HepG2 (cell line): ENCODE measurements at regions not wholly inside any gene's neighbourhood (a gene's known extent, or its start where the extent isn't known, plus 50 kb on each side); places are given as distances from the start of the nearest gene placed in this dataset.

Experiments
- DMAP1 ChIP-seq: IDR thresholded peaks from 2 replicates; pipeline ENCODE4 v1.6.1; 2016
- ISL2 ChIP-seq: sonication (generic); formaldehyde crosslinking; IDR thresholded peaks from 2 replicates; pipeline ENCODE4 v1.5.0; 2020; ENCODE audit warnings: missing genetic modification reagents
- POLR2G ChIP-seq: fragments of 200-400 bp; formaldehyde crosslinking; IDR thresholded peaks from 2 replicates; pipeline ENCODE4 v1.6.1; 2018; ENCODE audit warnings: mild to moderate bottlenecking, low read depth, low read length, moderate library complexity
- ZNF263 ChIP-seq: sonication (generic); formaldehyde crosslinking; IDR thresholded peaks from 2 replicates; pipeline ENCODE4 v1.4.0; 2020; ENCODE audit warnings: missing genetic modification reagents
- TF ChIP-seq, protein P1 (sequence below): sonication (generic); formaldehyde crosslinking; IDR thresholded peaks from 2 replicates; pipeline ENCODE4 v1.4.0; 2020; ENCODE audit warnings: missing genetic modification reagents, low read depth, mild to moderate bottlenecking, borderline replicate concordance

DNA sequence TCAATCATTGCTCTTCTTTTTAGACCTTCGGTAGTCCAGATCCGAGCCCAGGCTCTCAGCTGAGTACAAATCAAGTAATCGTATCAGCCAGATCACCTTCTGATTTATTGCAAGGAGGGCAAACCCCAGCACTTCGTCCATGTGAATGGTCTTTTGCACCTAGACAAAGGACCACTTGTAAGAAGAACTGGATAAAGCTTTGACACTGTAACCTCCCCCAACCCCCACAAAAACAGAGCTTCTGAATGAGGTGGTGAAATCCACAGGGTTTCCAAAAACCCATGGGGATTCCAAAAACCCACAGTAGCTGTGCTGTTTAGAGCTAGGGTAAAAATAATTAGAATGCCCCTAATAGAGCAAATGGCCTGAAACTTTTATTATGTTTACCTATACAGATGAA is 148.8 kb upstream of the ODAD2 start:
- TF ChIP-seq POLR2G (no peak), ISL2 (CRISPR knock-in tag) (no peak), DMAP1 (no peak), ZNF263 (CRISPR knock-in tag) (no peak)
- TF ChIP-seq, protein P1, sequence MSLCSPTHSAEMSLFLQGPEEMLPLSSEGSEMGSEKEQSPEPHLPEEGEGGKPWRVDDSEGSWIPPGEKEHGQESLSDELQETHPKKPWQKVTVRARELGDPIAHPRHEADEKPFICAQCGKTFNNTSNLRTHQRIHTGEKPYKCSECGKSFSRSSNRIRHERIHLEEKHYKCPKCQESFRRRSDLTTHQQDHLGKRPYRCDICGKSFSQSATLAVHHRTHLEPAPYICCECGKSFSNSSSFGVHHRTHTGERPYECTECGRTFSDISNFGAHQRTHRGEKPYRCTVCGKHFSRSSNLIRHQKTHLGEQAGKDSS (CRISPR knock-in tag), result no peak
